A673 (cell line): ENCODE measurements at regions not wholly inside any gene's neighbourhood (a gene's known extent, or its start where the extent isn't known, plus 50 kb on each side); places are given as distances from the start of the nearest gene placed in this dataset.

Source experiments
- BruUV-seq: library from RNA; stranded (reverse); fragments of 400-500 nt; replicated peaks from 2 replicates; lab custom pipeline; 2021; lab: Mats Ljungman, UMichigan
- CTCF ChIA-PET: fragments of 300-600 bp; sonication (Branson Sonifier 250); formaldehyde crosslinking; loops from one replicate; lab custom pipeline; 2022; ENCODE audit warnings: antibody characterized with exemption; lab: Charles Lee
- POLR2A ChIA-PET: fragments of 300-600 bp; sonication (Branson Sonifier 250); formaldehyde crosslinking; loops from one replicate; lab custom pipeline; 2022; ENCODE audit warnings: antibody characterized with exemption; ENCODE audit not compliant: low non-redundant PET; lab: Charles Lee
- DNase-seq: peaks from one replicate; pipeline ENCODE4 v3.0.0-alpha.2; 2015; ENCODE audit warnings: low spot score
- H3K27ac ChIP-seq: fragments of 200-600 bp; sonication (generic); 2 replicates; pipeline ENCODE4 v1.5.1; 2016; ENCODE audit warnings: mixed run types, low read depth, mild to moderate bottlenecking, mixed read lengths, antibody characterized with exemption, low read length; ENCODE audit not compliant: poor library complexity, severe bottlenecking
- H3K27me3 ChIP-seq: fragments of 200-600 bp; sonication (generic); replicated peaks from 2 replicates; pipeline ENCODE4 v1.6.1; 2017; ENCODE audit warnings: mixed run types, low read depth, mild to moderate bottlenecking, mixed read lengths, antibody characterized with exemption, low read length; ENCODE audit not compliant: insufficient read depth, poor library complexity
- H3K36me3 ChIP-seq: fragments of 200-600 bp; sonication (generic); 2 replicates; pipeline ENCODE4 v1.6.1; 2016; ENCODE audit warnings: mixed run types, mild to moderate bottlenecking, mixed read lengths, antibody characterized with exemption, low read length; ENCODE audit not compliant: insufficient read depth, poor library complexity, severe bottlenecking
- H3K4me1 ChIP-seq: fragments of 200-600 bp; sonication (generic); 2 replicates; pipeline ENCODE4 v1.6.1; 2017; ENCODE audit warnings: mixed run types, mild to moderate bottlenecking, mixed read lengths, antibody characterized with exemption, low read length; ENCODE audit not compliant: insufficient read depth, poor library complexity, severe bottlenecking
- H3K4me3 ChIP-seq: fragments of 200-600 bp; sonication (generic); 2 replicates; pipeline ENCODE4 v1.5.1; 2016; ENCODE audit warnings: low read depth, mixed run types, mild to moderate bottlenecking, mixed read lengths, low read length; ENCODE audit not compliant: poor library complexity, severe bottlenecking
- H3K9me3 ChIP-seq: fragments of 200-600 bp; sonication (generic); 2 replicates; pipeline ENCODE4 v1.6.1; 2016; ENCODE audit warnings: mixed run types, low read depth, mild to moderate bottlenecking, mixed read lengths, antibody characterized with exemption, low read length; ENCODE audit not compliant: poor library complexity, severe bottlenecking
- EZH2 ChIP-seq: fragments of 200-600 bp; sonication (generic); IDR thresholded peaks from 2 replicates; pipeline ENCODE4 v1.6.1; 2017; ENCODE audit warnings: borderline replicate concordance, low read depth, mild to moderate bottlenecking, mixed read lengths, antibody characterized with exemption, low read length; ENCODE audit not compliant: poor library complexity, severe bottlenecking
- intact Hi-C: fragments of 100-400 bp; cut with micrococcal nuclease; formaldehyde crosslinking; loops from one replicate; pipeline ENCODE4 v1.10.0; 2022; ENCODE audit not compliant: unreplicated experiment
- TF ChIP-seq, protein P1 (sequence below): fragments of 300-800, 200-600 bp; sonication (generic); conservative IDR thresholded peaks from 2 replicates; pipeline ENCODE4 v1.5.1; 2017; ENCODE audit warnings: low read depth, mild to moderate bottlenecking, antibody characterized with exemption, low read length, moderate library complexity, mixed read lengths

- ChIA-PET CTCF (no interaction called here), POLR2A (no interaction called here)
- no TSS peak for BruUV-seq
- Histone ChIP-seq H3K4me3 (no peak overlapping the region), H3K27me3 (no peaks in the 10 kb centered on the region), H3K36me3 (no peaks in the 10 kb centered on the region), H3K9me3 (no peaks in the 10 kb centered on the region), H3K27ac (no peak overlapping the region), H3K4me1 (no peaks in the 10 kb centered on the region)
- no peak for DNase-seq
- no peak for TF ChIP-seq EZH2
- TF ChIP-seq, protein P1, sequence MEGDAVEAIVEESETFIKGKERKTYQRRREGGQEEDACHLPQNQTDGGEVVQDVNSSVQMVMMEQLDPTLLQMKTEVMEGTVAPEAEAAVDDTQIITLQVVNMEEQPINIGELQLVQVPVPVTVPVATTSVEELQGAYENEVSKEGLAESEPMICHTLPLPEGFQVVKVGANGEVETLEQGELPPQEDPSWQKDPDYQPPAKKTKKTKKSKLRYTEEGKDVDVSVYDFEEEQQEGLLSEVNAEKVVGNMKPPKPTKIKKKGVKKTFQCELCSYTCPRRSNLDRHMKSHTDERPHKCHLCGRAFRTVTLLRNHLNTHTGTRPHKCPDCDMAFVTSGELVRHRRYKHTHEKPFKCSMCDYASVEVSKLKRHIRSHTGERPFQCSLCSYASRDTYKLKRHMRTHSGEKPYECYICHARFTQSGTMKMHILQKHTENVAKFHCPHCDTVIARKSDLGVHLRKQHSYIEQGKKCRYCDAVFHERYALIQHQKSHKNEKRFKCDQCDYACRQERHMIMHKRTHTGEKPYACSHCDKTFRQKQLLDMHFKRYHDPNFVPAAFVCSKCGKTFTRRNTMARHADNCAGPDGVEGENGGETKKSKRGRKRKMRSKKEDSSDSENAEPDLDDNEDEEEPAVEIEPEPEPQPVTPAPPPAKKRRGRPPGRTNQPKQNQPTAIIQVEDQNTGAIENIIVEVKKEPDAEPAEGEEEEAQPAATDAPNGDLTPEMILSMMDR: no peak
- intact Hi-C loops: no loop called here
Observed at GRCh38 chr1:29878501-29878900, 642.2 kb downstream of the PTPRU start.

DNA sequence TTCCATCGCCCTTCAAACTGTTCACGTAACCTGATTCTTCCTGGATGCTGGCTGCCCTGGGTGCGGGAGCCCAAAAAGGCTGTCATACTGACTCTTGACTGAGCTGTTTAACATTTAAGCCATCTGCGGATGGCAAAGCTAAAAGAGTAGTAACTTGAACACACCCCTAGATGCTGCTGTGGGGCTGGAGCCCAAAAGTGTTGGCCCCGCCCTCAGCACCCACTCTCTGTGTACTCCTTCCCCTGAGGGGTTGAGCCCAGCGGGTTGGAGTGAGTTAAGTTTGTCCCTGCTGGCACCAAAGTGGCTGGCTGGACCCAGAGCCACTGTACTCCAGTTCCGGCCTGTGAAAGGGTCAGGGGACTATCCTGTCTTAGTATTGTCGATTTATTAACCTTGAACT is 640.6 kb downstream of the PTPRU start:
- CTCF ChIA-PET: no interaction called here
- intact Hi-C loops: no loop called here
- TF ChIP-seq, protein P1: peak; percentile 44
- no peak for TF ChIP-seq EZH2

GRCh38 chr1:29876441-29876840 is 640.1 kb downstream of the PTPRU start:
- Histone ChIP-seq H3K4me1 (no peaks in the 10 kb centered on the region), H3K9me3 (no peaks in the 10 kb centered on the region), H3K36me3 (no peaks in the 10 kb centered on the region), H3K27me3 (no peaks in the 10 kb centered on the region), H3K27ac (no peak overlapping the region), H3K4me3 (no peak overlapping the region)
- no peak for TF ChIP-seq EZH2
- TF ChIP-seq, protein P1: no peak
- DNase-seq: no peak
- ChIA-PET CTCF (no interaction called here), POLR2A (no interaction called here)
- intact Hi-C loops: no loop called here
- no TSS peak for BruUV-seq

More for the DNA sequence above, 640.6 kb downstream of the PTPRU start:
- POLR2A ChIA-PET: no interaction called here
- Histone ChIP-seq H3K9me3 (no peaks in the 10 kb centered on the region), H3K4me1 (no peaks in the 10 kb centered on the region), H3K4me3 (no peak overlapping the region), H3K36me3 (no peaks in the 10 kb centered on the region), H3K27ac (no peak overlapping the region), H3K27me3 (no peaks in the 10 kb centered on the region)
- BruUV-seq: no TSS peak
- peak; percentile 52 for DNase-seq
